ENCODE measurements at regions not wholly inside any gene's neighbourhood (a gene's known extent, or its start where the extent isn't known, plus 50 kb on each side); places are given as distances from the start of the nearest gene placed in this dataset.

- intact Hi-C loops (cut with DNase I; ENCODE audit: low total_unique reads), result no loop called here
Observed at GRCh38 chr1:175888996-175889395, 145.6 kb upstream of the TNR start.

GRCh38 chr1:175887981-175888428 lies 144.6 kb upstream of the TNR start:
- Histone ChIP-seq H3K4me1 (no peaks in the 10 kb centered on the region), H3K27me3 (no peaks in the 10 kb centered on the region), H3K4me3 (no peak overlapping the region), H3K9me3 (no peaks in the 10 kb centered on the region), H3K36me3 (no peaks in the 10 kb centered on the region), H3K27ac (no peak overlapping the region)
- DNase-seq, result peak in 1 of 2 donors; percentile 19
- TF ChIP-seq POLR2A (IDR thresholded peaks at IDR 0.05) (no peak), CTCF (IDR thresholded peaks at IDR 0.05) (peak; percentile 21 to 47 (median 34))
- intact Hi-C loops (cut with DNase I; ENCODE audit: low total_unique reads), result no loop called here

More at GRCh38 chr1:175888996-175889395, 145.6 kb upstream of the TNR start:
- TF ChIP-seq POLR2A (IDR thresholded peaks at IDR 0.05), result no peak
- TF ChIP-seq CTCF (IDR thresholded peaks at IDR 0.05), result no peak
- H3K4me1 ChIP-seq, result no peaks in the 10 kb centered on the region
- H3K36me3 ChIP-seq, result no peaks in the 10 kb centered on the region
- no peak overlapping the region for H3K27ac ChIP-seq
- no peaks in the 10 kb centered on the region for H3K9me3 ChIP-seq
- H3K27me3 ChIP-seq, result no peaks in the 10 kb centered on the region
- DNase-seq, result no peak
- no peak overlapping the region for H3K4me3 ChIP-seq

GRCh38 chr1:175887521-175887920 lies 144.1 kb upstream of the TNR start:
- no peak for DNase-seq
- H3K36me3 ChIP-seq, result no peaks in the 10 kb centered on the region
- no peaks in the 10 kb centered on the region for H3K27me3 ChIP-seq
- TF ChIP-seq POLR2A (IDR thresholded peaks at IDR 0.05), result no peak
- TF ChIP-seq CTCF (IDR thresholded peaks at IDR 0.05), result no peak
- H3K9me3 ChIP-seq, result no peaks in the 10 kb centered on the region
- no peaks in the 10 kb centered on the region for H3K4me1 ChIP-seq
- no peak overlapping the region for H3K4me3 ChIP-seq
- no peak overlapping the region for H3K27ac ChIP-seq
- intact Hi-C loops (cut with DNase I; ENCODE audit: low total_unique reads), result no loop called here

- intact Hi-C loops (cut with DNase I; ENCODE audit: low total_unique reads), result no loop called here
- Histone ChIP-seq H3K27me3 (no peaks in the 10 kb centered on the region), H3K36me3 (no peaks in the 10 kb centered on the region), H3K4me3 (no peak overlapping the region), H3K9me3 (no peaks in the 10 kb centered on the region), H3K4me1 (no peaks in the 10 kb centered on the region), H3K27ac (no peak overlapping the region)
- DNase-seq, result no peak
- no peak for TF ChIP-seq POLR2A (IDR thresholded peaks at IDR 0.05)
- no peak for TF ChIP-seq CTCF (IDR thresholded peaks at IDR 0.05)
Observed at GRCh38 chr1:175885326-175885725, 141.9 kb upstream of the TNR start.

- TF ChIP-seq CTCF (IDR thresholded peaks at IDR 0.05), result no peak
- TF ChIP-seq POLR2A (IDR thresholded peaks at IDR 0.05), result no peak
- H3K9me3 ChIP-seq, result no peaks in the 10 kb centered on the region
- H3K27me3 ChIP-seq, result no peaks in the 10 kb centered on the region
- no peak overlapping the region for H3K4me3 ChIP-seq
- no peaks in the 10 kb centered on the region for H3K36me3 ChIP-seq
- no peak overlapping the region for H3K27ac ChIP-seq
- no peaks in the 10 kb centered on the region for H3K4me1 ChIP-seq
- intact Hi-C loops (cut with DNase I; ENCODE audit: low total_unique reads), result no loop called here
- no peak for DNase-seq
Observed at GRCh38 chr1:175884369-175884768, 141.0 kb upstream of the TNR start.
